ENCODE measurements at regions not wholly inside any gene's neighbourhood (a gene's known extent, or its start where the extent isn't known, plus 50 kb on each side); places are given as distances from the start of the nearest gene placed in this dataset.

DNA sequence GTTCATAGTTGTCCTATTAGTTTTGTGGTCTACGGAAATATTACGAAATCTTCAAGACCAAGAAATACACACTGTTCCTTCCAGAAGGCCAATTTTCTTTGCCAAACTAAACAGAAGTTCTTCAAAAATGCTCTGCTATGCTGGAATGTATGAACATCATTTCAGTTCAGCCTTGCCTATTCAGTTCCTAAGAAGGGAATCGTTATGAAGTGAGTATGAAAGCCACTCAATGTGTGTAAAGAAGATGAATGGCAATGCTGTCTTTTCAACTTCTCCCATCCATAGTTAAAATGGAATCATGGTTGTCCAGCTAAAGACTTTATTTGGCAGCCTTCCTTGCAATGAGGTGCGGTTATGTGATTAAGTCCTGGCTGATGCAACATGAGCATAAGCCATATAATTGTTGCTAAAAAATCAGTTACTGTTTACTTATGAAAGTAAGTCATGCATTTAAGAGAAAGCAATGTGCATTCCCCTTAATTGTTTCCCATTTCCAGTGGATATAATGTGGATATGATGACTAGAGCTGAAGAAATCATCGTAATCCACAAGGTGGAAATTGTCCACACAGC lies 73.8 kb upstream of the PTPRR start:
- H3K4me1 ChIP-seq, result peaks cover 0 to 5% (median 0%) of the 10 kb centered on the region in 4 donors
- no peaks in the 10 kb centered on the region for H3K27me3 ChIP-seq
- intact Hi-C loops (cut with DNase I; ENCODE audit: low total_unique reads), result no loop called here
- no peaks in the 10 kb centered on the region for H3K9me3 ChIP-seq
- H3K27ac ChIP-seq, result peak overlapping the region in 4 of 5 donors; percentile 36 to 69 (median 50)
- DNase-seq, result peak in 1 of 2 donors; percentile 47
- WGBS, 5 donors, result 40 to 65% (median 49%) methylated on average over 5 of the region's 5 CpGs
- H3K36me3 ChIP-seq, result no peaks in the 10 kb centered on the region
- peak; percentile 14 to 47 (median 22) for TF ChIP-seq POLR2AphosphoS5 (IDR thresholded peaks at IDR 0.05)
- TF ChIP-seq, protein P1, sequence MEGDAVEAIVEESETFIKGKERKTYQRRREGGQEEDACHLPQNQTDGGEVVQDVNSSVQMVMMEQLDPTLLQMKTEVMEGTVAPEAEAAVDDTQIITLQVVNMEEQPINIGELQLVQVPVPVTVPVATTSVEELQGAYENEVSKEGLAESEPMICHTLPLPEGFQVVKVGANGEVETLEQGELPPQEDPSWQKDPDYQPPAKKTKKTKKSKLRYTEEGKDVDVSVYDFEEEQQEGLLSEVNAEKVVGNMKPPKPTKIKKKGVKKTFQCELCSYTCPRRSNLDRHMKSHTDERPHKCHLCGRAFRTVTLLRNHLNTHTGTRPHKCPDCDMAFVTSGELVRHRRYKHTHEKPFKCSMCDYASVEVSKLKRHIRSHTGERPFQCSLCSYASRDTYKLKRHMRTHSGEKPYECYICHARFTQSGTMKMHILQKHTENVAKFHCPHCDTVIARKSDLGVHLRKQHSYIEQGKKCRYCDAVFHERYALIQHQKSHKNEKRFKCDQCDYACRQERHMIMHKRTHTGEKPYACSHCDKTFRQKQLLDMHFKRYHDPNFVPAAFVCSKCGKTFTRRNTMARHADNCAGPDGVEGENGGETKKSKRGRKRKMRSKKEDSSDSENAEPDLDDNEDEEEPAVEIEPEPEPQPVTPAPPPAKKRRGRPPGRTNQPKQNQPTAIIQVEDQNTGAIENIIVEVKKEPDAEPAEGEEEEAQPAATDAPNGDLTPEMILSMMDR (IDR thresholded peaks at IDR 0.05), result no peak
- H3K4me3 ChIP-seq, result no peak overlapping the region

DNA sequence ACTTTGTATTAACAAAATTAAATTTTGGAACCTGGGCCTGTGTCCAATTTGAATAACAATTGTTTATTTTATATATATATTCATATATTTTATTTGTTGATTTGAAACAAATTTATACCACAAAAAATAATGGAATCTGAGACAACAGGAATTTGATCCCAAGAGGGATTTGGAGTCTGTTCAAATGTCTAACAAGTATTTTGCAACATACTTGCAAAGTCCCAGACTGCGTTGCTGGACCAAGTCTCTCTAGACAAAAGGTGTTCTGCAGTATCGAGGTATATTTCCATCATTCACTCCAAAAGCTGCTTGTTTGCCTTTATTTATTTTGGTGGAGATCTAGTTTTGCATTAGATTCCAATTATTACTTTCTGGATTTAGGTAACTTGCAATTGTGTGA lies 68.7 kb upstream of the PTPRR start:
- no peak for DNase-seq
- TF ChIP-seq POLR2AphosphoS5 (IDR thresholded peaks at IDR 0.05) (no peak), EP300 (IDR thresholded peaks at IDR 0.05) (no peak), POLR2A (IDR thresholded peaks at IDR 0.05) (no peak)
- TF ChIP-seq, protein P1 (IDR thresholded peaks at IDR 0.05), result no peak
- Histone ChIP-seq H3K9me3 (no peaks in the 10 kb centered on the region), H3K27me3 (no peaks in the 10 kb centered on the region), H3K4me3 (no peak overlapping the region), H3K4me1 (no peaks in the 10 kb centered on the region), H3K27ac (no peak overlapping the region), H3K36me3 (no peaks in the 10 kb centered on the region)
- intact Hi-C loops (cut with DNase I; ENCODE audit: low total_unique reads), result no loop called here
- WGBS, 5 donors, result 75 to 90% (median 86%) methylated on average over 2 of the region's 2 CpGs

DNA sequence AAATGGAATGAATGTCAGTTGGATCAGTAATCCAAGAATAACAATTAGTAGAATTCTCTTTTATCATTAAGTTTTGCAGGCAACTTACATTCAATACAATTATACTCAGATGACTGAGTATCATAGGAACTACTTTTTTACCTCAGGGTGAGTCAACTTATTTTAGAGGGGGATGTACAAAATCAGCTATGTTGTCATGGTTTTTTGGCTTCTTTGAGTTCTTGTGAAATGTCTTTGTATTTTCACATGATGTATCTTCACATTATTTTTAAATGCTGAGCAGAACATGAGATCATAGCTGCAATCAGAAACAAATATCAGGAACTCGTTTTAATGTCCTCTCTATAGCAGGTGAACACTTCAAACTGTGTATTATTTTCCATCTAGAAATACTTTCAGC lies 65.3 kb upstream of the PTPRR start:
- WGBS, 5 donors, result 58 to 79% (median 75%) methylated on average over 1 of the region's 1 CpG
- Histone ChIP-seq H3K27me3 (no peaks in the 10 kb centered on the region), H3K4me1 (no peaks in the 10 kb centered on the region), H3K4me3 (no peak overlapping the region), H3K36me3 (no peaks in the 10 kb centered on the region), H3K9me3 (no peaks in the 10 kb centered on the region), H3K27ac (no peak overlapping the region)
- TF ChIP-seq POLR2AphosphoS5 (IDR thresholded peaks at IDR 0.05), result no peak
- no peak for TF ChIP-seq EP300 (IDR thresholded peaks at IDR 0.05)
- no peak for DNase-seq
- intact Hi-C loops (cut with DNase I; ENCODE audit: low total_unique reads), result no loop called here

DNA sequence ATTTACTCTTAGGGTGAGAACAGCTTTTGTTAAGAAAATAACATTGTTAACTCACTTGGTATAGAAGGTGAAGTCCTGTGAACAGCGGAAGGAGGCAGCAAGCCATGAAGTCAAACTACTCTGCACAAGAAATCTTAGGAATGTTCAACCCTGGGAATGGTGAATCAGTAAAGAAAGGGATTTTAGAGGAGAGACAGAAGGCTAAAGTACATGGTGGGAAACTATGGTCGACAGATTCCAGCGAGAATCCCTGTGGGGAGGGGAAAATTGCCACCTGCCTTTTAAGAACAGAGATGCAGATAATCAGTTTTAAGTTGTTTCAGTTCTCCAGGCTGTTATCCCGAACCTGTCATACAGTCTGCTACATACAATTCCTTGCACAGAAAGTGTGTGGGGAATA lies 63.2 kb upstream of the PTPRR start:
- 78 to 90% (median 84%) methylated on average over 4 of the region's 4 CpGs for WGBS, 5 donors

DNA sequence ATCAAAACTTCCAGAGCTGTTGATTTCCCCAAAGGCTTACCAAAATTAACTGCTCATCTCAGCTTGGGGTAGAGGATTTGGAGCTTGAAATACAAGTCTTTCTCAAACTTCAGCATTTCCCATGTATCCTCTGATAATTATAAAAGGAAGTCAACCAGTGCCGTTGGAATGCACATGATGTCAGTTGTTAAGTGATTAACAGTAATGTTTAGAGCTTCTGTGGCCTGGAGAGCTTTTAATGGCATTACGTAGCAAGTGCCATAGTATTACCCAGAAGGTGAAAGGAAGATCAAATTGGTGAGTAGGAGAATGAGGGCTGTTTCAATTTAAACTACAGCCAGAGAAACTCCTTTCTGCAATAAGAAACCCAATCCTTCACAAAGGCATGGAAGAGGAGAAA lies 62.5 kb upstream of the PTPRR start:
- no peak for TF ChIP-seq POLR2AphosphoS5 (IDR thresholded peaks at IDR 0.05)
- TF ChIP-seq EP300 (IDR thresholded peaks at IDR 0.05), result no peak
- TF ChIP-seq, protein P1 (IDR thresholded peaks at IDR 0.05), result no peak
- TF ChIP-seq POLR2A (IDR thresholded peaks at IDR 0.05), result no peak
- Histone ChIP-seq H3K9me3 (no peaks in the 10 kb centered on the region), H3K27ac (no peak overlapping the region), H3K27me3 (no peaks in the 10 kb centered on the region), H3K4me3 (no peak overlapping the region), H3K36me3 (no peaks in the 10 kb centered on the region), H3K4me1 (no peaks in the 10 kb centered on the region)
- no peak for DNase-seq
- intact Hi-C loops (cut with DNase I; ENCODE audit: low total_unique reads), result no loop called here
- WGBS, 5 donors, result 44 to 79% (median 65%) methylated on average over 2 of the region's 2 CpGs

More for the DNA sequence above, 63.2 kb upstream of the PTPRR start:
- Histone ChIP-seq H3K4me1 (no peaks in the 10 kb centered on the region), H3K27ac (no peak overlapping the region), H3K27me3 (no peaks in the 10 kb centered on the region), H3K9me3 (no peaks in the 10 kb centered on the region), H3K36me3 (no peaks in the 10 kb centered on the region), H3K4me3 (no peak overlapping the region)
- DNase-seq, result no peak
- intact Hi-C loops (cut with DNase I; ENCODE audit: low total_unique reads), result no loop called here
- TF ChIP-seq EP300 (IDR thresholded peaks at IDR 0.05) (no peak), POLR2AphosphoS5 (IDR thresholded peaks at IDR 0.05) (no peak), POLR2A (IDR thresholded peaks at IDR 0.05) (no peak)
- TF ChIP-seq, protein P1 (IDR thresholded peaks at IDR 0.05), result no peak
